DND-41 (cell line): ENCODE measurements at regions not wholly inside any gene's neighbourhood (a gene's known extent, or its start where the extent isn't known, plus 50 kb on each side); places are given as distances from the start of the nearest gene placed in this dataset.

Experiments used
- EZH2 ChIP-seq: IDR thresholded peaks from 3 replicates; pipeline ENCODE4 v1.6.1; 2012; ENCODE audit warnings: borderline replicate concordance, low read depth, mild to moderate bottlenecking, moderate library complexity, low read length, inconsistent platforms; ENCODE audit not compliant: severe bottlenecking
- TF ChIP-seq, protein P1 (sequence below): IDR thresholded peaks from 2 replicates; pipeline ENCODE4 v1.5.1; 2012; ENCODE audit warnings: borderline replicate concordance, low read length, moderate library complexity, mild to moderate bottlenecking; ENCODE audit not compliant: poor library complexity, severe bottlenecking; ENCODE audit errors: extremely low read depth

DNA sequence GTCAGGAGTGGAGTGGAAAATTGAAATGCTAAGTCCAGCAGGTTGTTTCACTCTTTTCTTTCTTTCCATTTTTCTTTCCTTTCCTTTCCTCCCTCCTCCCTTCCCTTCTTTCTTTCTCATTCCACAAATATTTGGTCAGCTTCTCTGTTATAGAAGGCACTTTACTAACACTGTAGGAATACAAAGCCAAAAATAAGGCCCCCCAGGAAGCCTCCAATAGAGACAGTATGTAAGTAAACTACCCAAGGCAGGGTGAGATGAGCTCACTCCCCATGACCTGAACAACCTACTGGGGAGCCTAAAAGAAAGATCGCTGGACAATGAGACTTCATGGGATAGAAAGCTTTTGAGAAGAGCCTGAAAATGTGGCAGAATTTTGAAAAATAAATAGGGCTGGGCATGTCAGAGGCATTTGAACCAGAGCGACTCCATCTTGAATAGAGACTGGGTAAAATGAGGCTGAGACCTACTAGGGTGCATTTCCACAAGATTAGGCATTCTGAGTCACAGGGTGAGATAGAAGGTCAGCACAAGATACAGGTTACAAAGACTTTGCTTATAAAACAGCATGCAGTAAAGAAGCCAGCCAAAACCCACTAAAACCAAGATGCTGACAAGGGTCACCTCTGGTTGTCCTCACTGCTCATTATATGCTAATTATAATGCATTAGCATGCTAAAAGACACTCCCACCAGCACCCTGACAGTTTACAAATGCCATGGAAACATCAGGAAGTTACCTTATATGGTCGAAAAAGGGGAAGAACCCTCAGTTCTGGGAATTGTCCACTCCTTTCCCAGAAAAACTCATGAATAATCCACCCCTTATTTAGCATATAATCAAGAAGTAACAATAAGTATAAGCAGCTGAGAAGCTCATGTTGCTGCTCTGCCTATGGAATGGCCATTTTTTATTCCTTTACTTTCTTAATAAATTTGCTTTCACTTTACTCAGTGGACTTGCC lies 158.9 kb upstream of the EGFLAM start:
- TF ChIP-seq, protein P1, sequence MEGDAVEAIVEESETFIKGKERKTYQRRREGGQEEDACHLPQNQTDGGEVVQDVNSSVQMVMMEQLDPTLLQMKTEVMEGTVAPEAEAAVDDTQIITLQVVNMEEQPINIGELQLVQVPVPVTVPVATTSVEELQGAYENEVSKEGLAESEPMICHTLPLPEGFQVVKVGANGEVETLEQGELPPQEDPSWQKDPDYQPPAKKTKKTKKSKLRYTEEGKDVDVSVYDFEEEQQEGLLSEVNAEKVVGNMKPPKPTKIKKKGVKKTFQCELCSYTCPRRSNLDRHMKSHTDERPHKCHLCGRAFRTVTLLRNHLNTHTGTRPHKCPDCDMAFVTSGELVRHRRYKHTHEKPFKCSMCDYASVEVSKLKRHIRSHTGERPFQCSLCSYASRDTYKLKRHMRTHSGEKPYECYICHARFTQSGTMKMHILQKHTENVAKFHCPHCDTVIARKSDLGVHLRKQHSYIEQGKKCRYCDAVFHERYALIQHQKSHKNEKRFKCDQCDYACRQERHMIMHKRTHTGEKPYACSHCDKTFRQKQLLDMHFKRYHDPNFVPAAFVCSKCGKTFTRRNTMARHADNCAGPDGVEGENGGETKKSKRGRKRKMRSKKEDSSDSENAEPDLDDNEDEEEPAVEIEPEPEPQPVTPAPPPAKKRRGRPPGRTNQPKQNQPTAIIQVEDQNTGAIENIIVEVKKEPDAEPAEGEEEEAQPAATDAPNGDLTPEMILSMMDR, result no peak
- TF ChIP-seq EZH2, result no peak
